CD4-positive, alpha-beta T cell treated with Interleukin-15 for 1 hour (primary cell): ENCODE measurements at regions not wholly inside any gene's neighbourhood (a gene's known extent, or its start where the extent isn't known, plus 50 kb on each side); places are given as distances from the start of the nearest gene placed in this dataset.

ENCODE experiments used
- DNase-seq: peaks from one replicate; pipeline ENCODE4 v3.0.0-alpha.2; 2020

GRCh38 chr14:98573082-98573481 lies 698.9 kb downstream of the BCL11B start:
- no peak for DNase-seq

- no peak for DNase-seq
Observed at GRCh38 chr14:98576463-98576862, 695.5 kb downstream of the BCL11B start.

GRCh38 chr14:98578204-98578603 lies 693.8 kb downstream of the BCL11B start:
- no peak for DNase-seq

GRCh38 chr14:98579140-98579539 lies 692.9 kb downstream of the BCL11B start:
- DNase-seq: no peak

GRCh38 chr14:98580131-98580678 lies 691.8 kb downstream of the BCL11B start:
- no peak for DNase-seq

GRCh38 chr14:98582276-98582675 lies 689.7 kb downstream of the BCL11B start:
- no peak for DNase-seq

GRCh38 chr14:98591161-98591560 lies 680.8 kb downstream of the BCL11B start:
- no peak for DNase-seq

GRCh38 chr14:98592611-98593170 lies 679.3 kb downstream of the BCL11B start:
- DNase-seq: no peak

GRCh38 chr14:98593361-98593761 lies 678.6 kb downstream of the BCL11B start:
- no peak for DNase-seq

GRCh38 chr14:98594156-98594555 lies 677.8 kb downstream of the BCL11B start:
- DNase-seq: no peak

GRCh38 chr14:98598576-98598975 lies 673.4 kb downstream of the BCL11B start:
- DNase-seq: no peak

GRCh38 chr14:98599082-98599481 lies 672.9 kb downstream of the BCL11B start:
- DNase-seq: no peak

- no peak for DNase-seq
Observed at GRCh38 chr14:98602983-98603382, 669.0 kb downstream of the BCL11B start.

GRCh38 chr14:98605043-98605442 lies 667.0 kb downstream of the BCL11B start:
- DNase-seq: no peak

GRCh38 chr14:98606041-98606640 lies 665.9 kb downstream of the BCL11B start:
- no peak for DNase-seq

GRCh38 chr14:98606816-98607215 lies 665.2 kb downstream of the BCL11B start:
- DNase-seq: no peak

GRCh38 chr14:98607341-98607910 lies 664.6 kb downstream of the BCL11B start:
- DNase-seq: no peak

GRCh38 chr14:98608071-98609060 lies 663.6 kb downstream of the BCL11B start:
- DNase-seq: no peak

GRCh38 chr14:98612434-98613200 lies 659.4 kb downstream of the BCL11B start:
- no peak for DNase-seq

GRCh38 chr14:98614741-98615140 lies 657.3 kb downstream of the BCL11B start:
- no peak for DNase-seq

- DNase-seq: no peak
Observed at GRCh38 chr14:98622208-98623051, 649.6 kb downstream of the BCL11B start.
